GM23338 (cell line): ENCODE measurements at regions not wholly inside any gene's neighbourhood (a gene's known extent, or its start where the extent isn't known, plus 50 kb on each side); places are given as distances from the start of the nearest gene placed in this dataset.

Experiments used
- ATAC-seq: fragments of 200-7000 bp; cut with Tn5 transposase; 3 replicates; pipeline ENCODE4 v1.9.1; 2020
- DNase-seq: peaks from one replicate; pipeline ENCODE4 v3.0.0-alpha.2; 2015; ENCODE audit warnings: low spot score
- H2AFZ ChIP-seq: fragments of 200-600 bp; sonication (generic); 2 replicates; pipeline ENCODE4 v1.8.0; 2016; ENCODE audit warnings: antibody characterized with exemption, mild to moderate bottlenecking, moderate library complexity
- H3F3A ChIP-seq: fragments of 200-600 bp; sonication (generic); replicated peaks from 2 replicates; pipeline ENCODE4 v1.8.0; 2017; ENCODE audit warnings: antibody characterized with exemption, mixed run types, low read depth
- H3K27ac ChIP-seq: fragments of 200-600 bp; sonication (generic); 2 replicates; pipeline ENCODE4 v1.6.1; 2016; ENCODE audit warnings: low read depth
- H3K27me3 ChIP-seq: fragments of 200-600 bp; sonication (generic); 2 replicates; pipeline ENCODE4 v1.8.0; 2016; ENCODE audit warnings: mild to moderate bottlenecking, mixed run types, moderate library complexity; ENCODE audit not compliant: insufficient read depth
- H3K36me3 ChIP-seq: fragments of 200-600 bp; sonication (generic); 2 replicates; pipeline ENCODE4 v1.8.0; 2016; ENCODE audit warnings: mild to moderate bottlenecking; ENCODE audit not compliant: insufficient read depth
- H3K4me1 ChIP-seq: fragments of 200-600 bp; sonication (generic); 2 replicates; pipeline ENCODE4 v1.8.0; 2016; ENCODE audit warnings: mild to moderate bottlenecking, moderate library complexity; ENCODE audit not compliant: insufficient read depth
- H3K4me2 ChIP-seq: fragments of 200-600 bp; sonication (generic); 2 replicates; pipeline ENCODE4 v1.7.1; 2017; ENCODE audit warnings: mixed run types
- H3K4me3 ChIP-seq: fragments of 200-600 bp; sonication (generic); 2 replicates; pipeline ENCODE4 v1.6.1; 2016; ENCODE audit warnings: mixed run types
- H3K79me2 ChIP-seq: fragments of 200-600 bp; sonication (generic); replicated peaks from 2 replicates; pipeline ENCODE4 v1.8.0; 2017; ENCODE audit warnings: mild to moderate bottlenecking; ENCODE audit not compliant: insufficient read depth
- H3K9me2 ChIP-seq: fragments of 200-600 bp; sonication (generic); 2 replicates; pipeline ENCODE4 v1.8.0; 2017; ENCODE audit not compliant: insufficient read depth
- H4K20me1 ChIP-seq: fragments of 200-600 bp; sonication (generic); replicated peaks from 2 replicates; pipeline ENCODE4 v1.8.0; 2017; ENCODE audit warnings: mild to moderate bottlenecking; ENCODE audit not compliant: insufficient read depth
- H3K27ac Mint-ChIP-seq: 2 replicates; pipeline ENCODE4 v1.8.0; 2020; ENCODE audit warnings: inconsistent platforms, mild to moderate bottlenecking, moderate library complexity, mixed read lengths
- H3K27me3 Mint-ChIP-seq: 3 replicates; pipeline ENCODE4 v1.8.0; 2022; ENCODE audit warnings: low read depth, mild to moderate bottlenecking, moderate library complexity, mixed read lengths, inconsistent platforms; ENCODE audit not compliant: insufficient read depth, poor library complexity
- H3K36me3 Mint-ChIP-seq: 3 replicates; pipeline ENCODE4 v1.8.0; 2021; ENCODE audit warnings: low read depth, mild to moderate bottlenecking, inconsistent platforms, moderate library complexity, mixed read lengths
- H3K4me1 Mint-ChIP-seq: 3 replicates; pipeline ENCODE4 v1.8.0; 2020; ENCODE audit warnings: mild to moderate bottlenecking, inconsistent platforms, mixed read lengths
- H3K4me3 Mint-ChIP-seq: 3 replicates; pipeline ENCODE4 v1.8.0; 2021; ENCODE audit warnings: moderate library complexity, mild to moderate bottlenecking, inconsistent platforms, mixed read lengths
- H3K9me3 Mint-ChIP-seq: 3 replicates; pipeline ENCODE4 v1.8.0; 2020; ENCODE audit warnings: moderate library complexity, mild to moderate bottlenecking, inconsistent platforms, mixed read lengths
- CREB1 ChIP-seq: fragments of 250-450 bp; sonication (Bioruptor Pico); IDR thresholded peaks from 2 replicates; pipeline ENCODE4 v1.5.0; 2020; ENCODE audit warnings: low read depth, mild to moderate bottlenecking, moderate library complexity
- CTCF ChIP-seq, 2 experiments: fragments of 200-600 bp in 1 of 2; sonication (generic) in 1 of 2; conservative IDR thresholded peaks; 2 replicates each; pipeline versions ENCODE4 v1.5.1 to v1.6.1; 2016 to 2017; ENCODE audit warnings: antibody characterized with exemption in 2 of 2, low read depth in 2 of 2, mild to moderate bottlenecking in 2 of 2, moderate library complexity in 1 of 2
- ETS1 ChIP-seq: IDR thresholded peaks from 2 replicates; pipeline ENCODE4 v1.6.1; 2016; ENCODE audit warnings: antibody characterized with exemption
- JUNB ChIP-seq: IDR thresholded peaks from one replicate; pipeline ENCODE4 v1.6.1; 2016; ENCODE audit warnings: antibody characterized with exemption; ENCODE audit not compliant: unreplicated experiment
- NANOG ChIP-seq: IDR thresholded peaks from 2 replicates; pipeline ENCODE4 v1.6.1; 2016; ENCODE audit warnings: antibody characterized with exemption, borderline replicate concordance
- POLR2AphosphoS5 ChIP-seq: IDR thresholded peaks from 2 replicates; pipeline ENCODE4 v1.6.1; 2016; ENCODE audit warnings: antibody characterized with exemption, low read depth
- ZNF462 ChIP-seq: fragments of 250-450 bp; sonication (Bioruptor Pico); IDR thresholded peaks from 2 replicates; pipeline ENCODE4 v1.5.0; 2020; ENCODE audit warnings: mild to moderate bottlenecking, moderate library complexity

- TF ChIP-seq ZNF462 (no peak), ETS1 (no peak), CTCF (conservative IDR thresholded peaks at IDR 0.05; ENCODE audit: low read depth in 2 of 2) (no peak), NANOG (no peak)
These were observed 502.9 kb downstream of the ANKRD50 start (continued) for GRCh38 chr4:124209626-124210025.

GRCh38 chr4:124210746-124211145, 501.8 kb downstream of the ANKRD50 start:
- H3K36me3 ChIP-seq, result no peaks in the 10 kb centered on the region
- Mint-ChIP-seq H3K4me1 (peaks cover 9% of the 10 kb centered on the region; the same call in 2 of the 3 replicates), H3K27me3 (no peaks in the 10 kb centered on the region), H3K27ac (no peak overlapping the region), H3K4me3 (no peak overlapping the region), H3K36me3 (no peaks in the 10 kb centered on the region), H3K9me3 (no peaks in the 10 kb centered on the region)
- no peak overlapping the region for H3K4me2 ChIP-seq
- no peak overlapping the region for H3K4me3 ChIP-seq
- H3K27me3 ChIP-seq, result no peaks in the 10 kb centered on the region
- no peaks in the 10 kb centered on the region for H3K79me2 ChIP-seq
- H3K4me1 ChIP-seq, result peaks cover 3% of the 10 kb centered on the region; the same call in 1 of the 2 replicates
- no peaks in the 10 kb centered on the region for H4K20me1 ChIP-seq
- no peak overlapping the region for H3K27ac ChIP-seq
- no peaks in the 10 kb centered on the region for H3F3A ChIP-seq
- H2AFZ ChIP-seq, result no peak overlapping the region
- ATAC-seq (no peak), DNase-seq (no peak)
- H3K9me2 ChIP-seq, result no peaks in the 10 kb centered on the region
- TF ChIP-seq JUNB, result no peak
- TF ChIP-seq CREB1 (CRISPR knock-in tag), result no peak
- TF ChIP-seq POLR2AphosphoS5, result no peak
- TF ChIP-seq NANOG, result no peak
- no peak for TF ChIP-seq ETS1
